ENCODE measurements at regions not wholly inside any gene's neighbourhood (a gene's known extent, or its start where the extent isn't known, plus 50 kb on each side); places are given as distances from the start of the nearest gene placed in this dataset.

DNA sequence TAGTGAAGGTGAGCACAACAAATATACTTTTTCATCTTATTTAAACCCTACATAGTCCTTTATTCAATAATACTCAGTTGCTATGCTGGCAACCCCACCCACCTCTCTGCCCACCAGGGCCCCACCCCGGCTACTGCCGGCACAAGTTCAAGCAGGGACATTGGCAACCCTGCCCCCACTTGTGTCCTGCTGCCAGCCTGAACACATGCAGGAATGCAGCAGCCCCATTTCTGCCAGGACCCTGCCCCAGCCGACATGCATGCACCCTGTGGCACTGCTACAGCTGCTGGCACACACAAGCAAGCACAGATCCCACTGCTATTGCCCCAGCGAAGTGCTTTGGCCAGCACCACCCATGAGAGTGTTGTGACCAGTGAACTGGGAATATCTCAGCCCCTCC lies 289.8 kb downstream of the COG6 start:
- TF ChIP-seq CTCF (tag by site-specific recombination; IDR thresholded peaks at IDR 0.05) (no peak), ZNF24 (tag by site-specific recombination; IDR thresholded peaks at IDR 0.05) (no peak), ZBTB1 (tag by site-specific recombination; IDR thresholded peaks at IDR 0.05) (no peak), ZNF157 (tag by site-specific recombination; IDR thresholded peaks at IDR 0.05) (no peak), PATZ1 (tag by site-specific recombination; IDR thresholded peaks at IDR 0.05) (no peak), TSHZ1 (tag by site-specific recombination; IDR thresholded peaks at IDR 0.05; ENCODE audit: borderline replicate concordance) (no peak), ZNF239 (tag by site-specific recombination; IDR thresholded peaks at IDR 0.05) (no peak), ZNF248 (tag by site-specific recombination; IDR thresholded peaks at IDR 0.05) (no peak)
